HepG2 (cell line): ENCODE measurements at regions not wholly inside any gene's neighbourhood (a gene's known extent, or its start where the extent isn't known, plus 50 kb on each side); places are given as distances from the start of the nearest gene placed in this dataset.
A peak's percentile ranks its signal among the peaks of the same experiment; 100 is the strongest.

Experiments
- ARNTL ChIP-seq: sonication (generic); formaldehyde crosslinking; IDR thresholded peaks from 2 replicates; pipeline ENCODE4 v1.4.0; 2020; ENCODE audit warnings: mild to moderate bottlenecking, missing genetic modification reagents
- DMAP1 ChIP-seq: IDR thresholded peaks from 2 replicates; pipeline ENCODE4 v1.6.1; 2016
- HMG20A ChIP-seq: IDR thresholded peaks from 2 replicates; pipeline ENCODE4 v1.6.1; 2016; ENCODE audit warnings: borderline replicate concordance
- HOXA5 ChIP-seq: sonication (generic); formaldehyde crosslinking; IDR thresholded peaks from 2 replicates; pipeline ENCODE4 v1.4.0; 2020; ENCODE audit warnings: missing genetic modification reagents
- HOXD1 ChIP-seq: sonication (generic); formaldehyde crosslinking; IDR thresholded peaks from 2 replicates; pipeline ENCODE4 v1.5.0; 2020; ENCODE audit warnings: missing genetic modification reagents
- ISL2 ChIP-seq: sonication (generic); formaldehyde crosslinking; IDR thresholded peaks from 2 replicates; pipeline ENCODE4 v1.5.0; 2020; ENCODE audit warnings: missing genetic modification reagents
- NFYB ChIP-seq: sonication (generic); formaldehyde crosslinking; IDR thresholded peaks from 2 replicates; pipeline ENCODE4 v1.4.0; 2020; ENCODE audit warnings: missing genetic modification reagents
- NPAS2 ChIP-seq: sonication (generic); formaldehyde crosslinking; IDR thresholded peaks from 2 replicates; pipeline ENCODE4 v1.8.0; 2022; ENCODE audit warnings: mild to moderate bottlenecking, missing genetic modification reagents, borderline replicate concordance
- NR2F6 ChIP-seq, 2 experiments: IDR thresholded peaks; 2 replicates each; pipeline ENCODE4 v1.6.1; 2016; ENCODE audit warnings: antibody characterized with exemption in 1 of 2, mild to moderate bottlenecking in 1 of 2
- PITX1 ChIP-seq: sonication (generic); formaldehyde crosslinking; IDR thresholded peaks from 2 replicates; pipeline ENCODE4 v1.5.1; 2020; ENCODE audit warnings: mild to moderate bottlenecking, missing genetic modification reagents
- RARA ChIP-seq: IDR thresholded peaks from 2 replicates; pipeline ENCODE4 v1.6.1; 2016; ENCODE audit warnings: missing genetic modification reagents, missing compliant biosample characterization
- SMAD3 ChIP-seq: sonication (generic); formaldehyde crosslinking; IDR thresholded peaks from 2 replicates; pipeline ENCODE4 v1.4.0; 2020; ENCODE audit warnings: missing genetic modification reagents
- ZBTB42 ChIP-seq: sonication (generic); formaldehyde crosslinking; IDR thresholded peaks from 2 replicates; pipeline ENCODE4 v1.5.0; 2020; ENCODE audit warnings: mild to moderate bottlenecking, missing genetic modification reagents
- ZNF17 ChIP-seq: sonication (generic); formaldehyde crosslinking; IDR thresholded peaks from 2 replicates; pipeline ENCODE4 v1.5.0; 2020; ENCODE audit warnings: mild to moderate bottlenecking, missing genetic modification reagents
- ZNF234 ChIP-seq: sonication (generic); formaldehyde crosslinking; conservative IDR thresholded peaks from 2 replicates; pipeline ENCODE4 v1.5.1; 2020; ENCODE audit warnings: mild to moderate bottlenecking, missing genetic modification reagents
- ZNF567 ChIP-seq: sonication (generic); formaldehyde crosslinking; IDR thresholded peaks from 2 replicates; pipeline ENCODE4 v1.8.1; 2023; ENCODE audit warnings: mild to moderate bottlenecking, missing genetic modification reagents, borderline replicate concordance
- ZNF746 ChIP-seq: sonication (generic); formaldehyde crosslinking; IDR thresholded peaks from 2 replicates; pipeline ENCODE4 v1.8.0; 2022; ENCODE audit warnings: mild to moderate bottlenecking, missing genetic modification reagents
- ZNF766 ChIP-seq: sonication (generic); formaldehyde crosslinking; IDR thresholded peaks from 2 replicates; pipeline ENCODE4 v1.5.0; 2020; ENCODE audit warnings: missing genetic modification reagents, borderline replicate concordance
- ZNF777 ChIP-seq: sonication (generic); formaldehyde crosslinking; IDR thresholded peaks from 2 replicates; pipeline ENCODE4 v1.4.0; 2020; ENCODE audit warnings: missing genetic modification reagents
- TF ChIP-seq, protein P1 (sequence below): IDR thresholded peaks from 2 replicates; pipeline ENCODE4 v1.6.1; 2016; ENCODE audit warnings: low read depth, borderline replicate concordance
- TF ChIP-seq, protein P2 (sequence below): IDR thresholded peaks from 2 replicates; pipeline ENCODE4 v1.6.1; 2016; ENCODE audit warnings: mild to moderate bottlenecking
- TF ChIP-seq, protein P3 (sequence below): sonication (generic); formaldehyde crosslinking; IDR thresholded peaks from 2 replicates; pipeline ENCODE4 v1.4.0; 2020; ENCODE audit warnings: missing genetic modification reagents
- TF ChIP-seq, protein P4 (sequence below): fragments of 450-650 bp; IDR thresholded peaks from 2 replicates; pipeline ENCODE4 v1.6.1; 2017; ENCODE audit warnings: mild to moderate bottlenecking
- TF ChIP-seq, protein P5 (sequence below): sonication (generic); formaldehyde crosslinking; IDR thresholded peaks from 2 replicates; pipeline ENCODE4 v1.9.0; 2021; ENCODE audit warnings: missing genetic modification reagents, mild to moderate bottlenecking, borderline replicate concordance

- TF ChIP-seq NPAS2 (no peak), NFYB (CRISPR knock-in tag) (no peak), ZNF746 (peak; percentile 96), ZNF567 (no peak), RARA (CRISPR knock-in tag) (peak; percentile 85), HOXA5 (CRISPR knock-in tag) (peak; percentile 94), PITX1 (CRISPR knock-in tag) (peak; percentile 87), DMAP1 (CRISPR knock-in tag) (peak; percentile 89), ARNTL (peak; percentile 94), ISL2 (CRISPR knock-in tag) (peak; percentile 95), HMG20A (CRISPR knock-in tag) (peak; percentile 89), ZNF234 (CRISPR knock-in tag) (no peak), SMAD3 (CRISPR knock-in tag) (peak; percentile 96), HOXD1 (CRISPR knock-in tag) (0 out of 2 replicates have a peak, but pooled peaks have one; percentile 50), ZNF766 (CRISPR knock-in tag) (peak; percentile 60; the same call in 1 of the 2 replicates), NR2F6 (IDR thresholded peaks at IDR 0.05) (peak; percentile 68), NR2F6 (CRISPR knock-in tag; IDR thresholded peaks at IDR 0.05) (peak; percentile 85), ZNF777 (CRISPR knock-in tag) (0 out of 2 replicates have a peak, but pooled peaks have one; percentile 24), ZNF17 (CRISPR knock-in tag) (peak; percentile 86; the same call in 1 of the 2 replicates), ZBTB42 (CRISPR knock-in tag) (no peak)
- TF ChIP-seq, protein P1, sequence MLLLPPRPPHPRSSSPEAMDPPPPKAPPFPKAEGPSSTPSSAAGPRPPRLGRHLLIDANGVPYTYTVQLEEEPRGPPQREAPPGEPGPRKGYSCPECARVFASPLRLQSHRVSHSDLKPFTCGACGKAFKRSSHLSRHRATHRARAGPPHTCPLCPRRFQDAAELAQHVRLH: peak; percentile 91
- TF ChIP-seq, protein P2, sequence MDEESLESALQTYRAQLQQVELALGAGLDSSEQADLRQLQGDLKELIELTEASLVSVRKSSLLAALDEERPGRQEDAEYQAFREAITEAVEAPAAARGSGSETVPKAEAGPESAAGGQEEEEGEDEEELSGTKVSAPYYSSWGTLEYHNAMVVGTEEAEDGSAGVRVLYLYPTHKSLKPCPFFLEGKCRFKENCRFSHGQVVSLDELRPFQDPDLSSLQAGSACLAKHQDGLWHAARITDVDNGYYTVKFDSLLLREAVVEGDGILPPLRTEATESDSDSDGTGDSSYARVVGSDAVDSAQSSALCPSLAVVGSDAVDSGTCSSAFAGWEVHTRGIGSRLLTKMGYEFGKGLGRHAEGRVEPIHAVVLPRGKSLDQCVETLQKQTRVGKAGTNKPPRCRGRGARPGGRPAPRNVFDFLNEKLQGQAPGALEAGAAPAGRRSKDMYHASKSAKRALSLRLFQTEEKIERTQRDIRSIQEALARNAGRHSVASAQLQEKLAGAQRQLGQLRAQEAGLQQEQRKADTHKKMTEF: peak; percentile 94
- TF ChIP-seq, protein P3, sequence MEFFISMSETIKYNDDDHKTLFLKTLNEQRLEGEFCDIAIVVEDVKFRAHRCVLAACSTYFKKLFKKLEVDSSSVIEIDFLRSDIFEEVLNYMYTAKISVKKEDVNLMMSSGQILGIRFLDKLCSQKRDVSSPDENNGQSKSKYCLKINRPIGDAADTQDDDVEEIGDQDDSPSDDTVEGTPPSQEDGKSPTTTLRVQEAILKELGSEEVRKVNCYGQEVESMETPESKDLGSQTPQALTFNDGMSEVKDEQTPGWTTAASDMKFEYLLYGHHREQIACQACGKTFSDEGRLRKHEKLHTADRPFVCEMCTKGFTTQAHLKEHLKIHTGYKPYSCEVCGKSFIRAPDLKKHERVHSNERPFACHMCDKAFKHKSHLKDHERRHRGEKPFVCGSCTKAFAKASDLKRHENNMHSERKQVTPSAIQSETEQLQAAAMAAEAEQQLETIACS (CRISPR knock-in tag): peak; percentile 53; the same call in 1 of the 2 replicates
- TF ChIP-seq, protein P4, sequence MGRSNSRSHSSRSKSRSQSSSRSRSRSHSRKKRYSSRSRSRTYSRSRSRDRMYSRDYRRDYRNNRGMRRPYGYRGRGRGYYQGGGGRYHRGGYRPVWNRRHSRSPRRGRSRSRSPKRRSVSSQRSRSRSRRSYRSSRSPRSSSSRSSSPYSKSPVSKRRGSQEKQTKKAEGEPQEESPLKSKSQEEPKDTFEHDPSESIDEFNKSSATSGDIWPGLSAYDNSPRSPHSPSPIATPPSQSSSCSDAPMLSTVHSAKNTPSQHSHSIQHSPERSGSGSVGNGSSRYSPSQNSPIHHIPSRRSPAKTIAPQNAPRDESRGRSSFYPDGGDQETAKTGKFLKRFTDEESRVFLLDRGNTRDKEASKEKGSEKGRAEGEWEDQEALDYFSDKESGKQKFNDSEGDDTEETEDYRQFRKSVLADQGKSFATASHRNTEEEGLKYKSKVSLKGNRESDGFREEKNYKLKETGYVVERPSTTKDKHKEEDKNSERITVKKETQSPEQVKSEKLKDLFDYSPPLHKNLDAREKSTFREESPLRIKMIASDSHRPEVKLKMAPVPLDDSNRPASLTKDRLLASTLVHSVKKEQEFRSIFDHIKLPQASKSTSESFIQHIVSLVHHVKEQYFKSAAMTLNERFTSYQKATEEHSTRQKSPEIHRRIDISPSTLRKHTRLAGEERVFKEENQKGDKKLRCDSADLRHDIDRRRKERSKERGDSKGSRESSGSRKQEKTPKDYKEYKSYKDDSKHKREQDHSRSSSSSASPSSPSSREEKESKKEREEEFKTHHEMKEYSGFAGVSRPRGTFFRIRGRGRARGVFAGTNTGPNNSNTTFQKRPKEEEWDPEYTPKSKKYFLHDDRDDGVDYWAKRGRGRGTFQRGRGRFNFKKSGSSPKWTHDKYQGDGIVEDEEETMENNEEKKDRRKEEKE: no peak
- TF ChIP-seq, protein P5, sequence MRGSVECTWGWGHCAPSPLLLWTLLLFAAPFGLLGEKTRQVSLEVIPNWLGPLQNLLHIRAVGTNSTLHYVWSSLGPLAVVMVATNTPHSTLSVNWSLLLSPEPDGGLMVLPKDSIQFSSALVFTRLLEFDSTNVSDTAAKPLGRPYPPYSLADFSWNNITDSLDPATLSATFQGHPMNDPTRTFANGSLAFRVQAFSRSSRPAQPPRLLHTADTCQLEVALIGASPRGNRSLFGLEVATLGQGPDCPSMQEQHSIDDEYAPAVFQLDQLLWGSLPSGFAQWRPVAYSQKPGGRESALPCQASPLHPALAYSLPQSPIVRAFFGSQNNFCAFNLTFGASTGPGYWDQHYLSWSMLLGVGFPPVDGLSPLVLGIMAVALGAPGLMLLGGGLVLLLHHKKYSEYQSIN: no peak
Observed at GRCh38 chr7:25952261-25953057, 199.5 kb upstream of the NFE2L3 start (continued).
